HG03520 (cell line): ENCODE measurements at regions not wholly inside any gene's neighbourhood (a gene's known extent, or its start where the extent isn't known, plus 50 kb on each side); places are given as distances from the start of the nearest gene placed in this dataset.
"Not testable (repeated sequence)": the region's sequence is repeated elsewhere in the genome, so short reads cannot be mapped to it uniquely, and the experiment has no call there.

ENCODE experiments used
- ATAC-seq: cut with Tn5 transposase; IDR thresholded peaks from one replicate; pipeline ENCODE4 v1.9.1; 2021; ENCODE audit warnings: mild to moderate bottlenecking, moderate library complexity; ENCODE audit not compliant: unreplicated experiment

GRCh38 chr1:228889289-228889688 lies 154.0 kb downstream of the RHOU start:
- ATAC-seq: no peak

GRCh38 chr1:228891272-228892034 lies 156.2 kb downstream of the RHOU start:
- ATAC-seq: no peak

- ATAC-seq: not testable (repeated sequence)
Measured at GRCh38 chr1:228892200-228892599, 156.9 kb downstream of the RHOU start.

- no peak for ATAC-seq
Measured at GRCh38 chr1:228894442-228894989, 159.2 kb downstream of the RHOU start.

GRCh38 chr1:228897901-228898300 lies 162.6 kb downstream of the RHOU start:
- ATAC-seq: no peak

GRCh38 chr1:228898582-228898992 lies 163.3 kb downstream of the RHOU start:
- ATAC-seq: peak; percentile 96

- no peak for ATAC-seq
Measured at GRCh38 chr1:228899421-228899956, 164.2 kb downstream of the RHOU start.

- no peak for ATAC-seq
Measured at GRCh38 chr1:228900099-228900885, 165.0 kb downstream of the RHOU start.

- ATAC-seq: no peak
Measured at GRCh38 chr1:228900886-228901392, 165.7 kb downstream of the RHOU start.

- no peak for ATAC-seq
Measured at GRCh38 chr1:228901936-228902681, 166.8 kb downstream of the RHOU start.

GRCh38 chr1:228902781-228903433 lies 167.6 kb downstream of the RHOU start:
- no peak for ATAC-seq

- no peak for ATAC-seq
Measured at GRCh38 chr1:228903434-228904071, 168.3 kb downstream of the RHOU start.

- no peak for ATAC-seq
Measured at GRCh38 chr1:228904222-228904621, 168.9 kb downstream of the RHOU start.

- no peak for ATAC-seq
Measured at GRCh38 chr1:228905701-228906101, 170.4 kb downstream of the RHOU start.

- ATAC-seq: no peak
Measured at GRCh38 chr1:228906223-228906860, 171.1 kb downstream of the RHOU start.

GRCh38 chr1:228911225-228912210 lies 176.2 kb downstream of the RHOU start:
- no peak for ATAC-seq

GRCh38 chr1:228913626-228914414 lies 178.5 kb downstream of the RHOU start:
- ATAC-seq: no peak
